ENCODE measurements at regions not wholly inside any gene's neighbourhood (a gene's known extent, or its start where the extent isn't known, plus 50 kb on each side); places are given as distances from the start of the nearest gene placed in this dataset.

DNA sequence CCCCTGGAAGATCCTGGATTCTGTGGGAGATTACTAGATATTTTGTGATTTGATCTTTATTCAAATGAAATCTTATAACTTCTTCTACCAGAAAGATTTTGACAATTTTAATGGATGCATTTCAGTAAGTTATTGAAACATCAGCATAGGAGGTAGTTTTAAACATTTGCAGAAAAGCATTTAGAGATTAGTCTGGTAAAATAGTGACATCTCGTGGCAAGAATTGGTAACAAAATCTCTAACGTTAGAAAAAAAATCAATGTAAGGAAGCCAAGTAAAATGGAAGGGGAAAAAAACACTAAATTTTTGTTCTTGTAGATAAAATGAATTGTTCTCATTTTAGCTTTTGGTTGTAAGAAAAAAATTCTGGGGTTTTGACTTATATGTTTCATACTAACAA lies 73.3 kb downstream of the TASL start:
- DNase-seq, result peak; percentile 2 to 45

DNA sequence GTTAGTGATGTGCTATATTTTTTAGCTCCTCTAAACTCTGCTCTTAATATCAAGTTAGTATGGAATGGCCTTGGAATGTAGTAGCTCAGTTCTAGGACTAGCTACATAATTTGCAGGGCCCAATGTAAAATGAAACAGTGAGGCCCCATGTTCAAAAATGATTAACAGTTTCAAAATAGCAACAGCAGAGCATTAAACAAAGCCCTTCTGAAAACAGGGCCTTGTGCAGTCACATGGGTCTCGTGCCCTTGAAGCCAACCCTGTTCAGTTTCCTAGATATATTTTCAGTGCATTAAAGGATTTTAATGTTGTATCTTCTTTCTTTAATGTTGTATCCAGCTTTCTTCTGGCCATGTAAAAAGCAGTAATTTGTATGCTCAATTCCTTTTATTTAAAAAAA lies 82.1 kb downstream of the TASL start:
- DNase-seq, result no peak

DNA sequence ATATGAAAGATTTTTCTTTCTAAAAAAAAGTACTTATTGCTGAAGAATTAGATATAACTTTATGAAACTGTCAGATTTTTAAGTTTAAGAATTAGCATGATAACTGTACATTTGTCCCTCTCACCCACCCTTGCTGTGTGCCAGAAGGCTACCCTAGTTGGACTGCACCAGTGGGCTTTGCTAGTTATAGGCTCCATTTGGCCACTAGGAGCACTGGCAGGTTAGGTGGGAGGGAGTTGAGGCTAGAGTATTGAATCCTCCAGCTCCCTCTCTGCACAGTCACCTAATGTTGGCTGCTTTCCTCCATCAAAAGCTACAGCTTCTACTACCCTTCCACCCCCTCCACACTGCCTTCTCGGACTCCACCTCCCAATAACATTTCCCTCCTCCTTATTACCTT lies 84.2 kb downstream of the TASL start:
- DNase-seq, result no peak

DNA sequence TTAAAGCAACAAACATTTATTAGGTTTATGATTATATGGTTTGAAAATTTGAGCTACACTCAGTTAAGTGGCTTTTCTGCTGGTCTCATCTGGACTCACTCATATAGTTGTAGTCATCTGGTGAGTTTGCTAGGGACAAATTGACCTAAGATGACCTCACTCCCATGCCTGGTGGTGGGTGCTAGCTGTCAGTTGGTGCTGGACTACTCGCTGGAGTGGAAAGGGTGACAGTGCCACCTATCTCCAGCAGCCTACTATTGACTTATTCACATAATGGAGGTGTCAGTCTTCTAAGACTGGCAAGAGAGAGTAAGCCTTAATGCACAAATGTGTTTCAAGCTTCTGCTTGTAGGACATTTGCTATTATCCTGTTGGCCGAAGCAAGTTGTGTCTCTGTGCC lies 88.2 kb downstream of the TASL start:
- DNase-seq, result no peak

DNA sequence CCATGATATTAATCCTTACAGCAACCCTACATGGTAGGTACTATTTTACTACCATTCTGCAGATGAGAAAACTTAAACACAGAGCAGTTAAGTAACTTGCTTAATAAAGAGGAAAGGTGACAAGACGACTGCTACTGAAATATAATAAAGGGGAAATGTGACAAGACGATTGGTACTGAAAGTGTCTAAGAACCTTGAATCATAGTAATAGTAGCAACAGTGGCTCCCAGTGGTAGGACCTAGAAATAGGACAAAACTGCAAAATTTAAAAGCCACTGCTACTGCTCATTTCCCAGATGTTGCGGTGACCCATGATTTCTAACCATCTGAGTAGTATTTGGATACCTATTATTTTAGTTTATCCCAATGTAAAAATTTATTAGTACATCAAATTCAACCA lies 89.5 kb downstream of the TASL start:
- no peak for DNase-seq

DNA sequence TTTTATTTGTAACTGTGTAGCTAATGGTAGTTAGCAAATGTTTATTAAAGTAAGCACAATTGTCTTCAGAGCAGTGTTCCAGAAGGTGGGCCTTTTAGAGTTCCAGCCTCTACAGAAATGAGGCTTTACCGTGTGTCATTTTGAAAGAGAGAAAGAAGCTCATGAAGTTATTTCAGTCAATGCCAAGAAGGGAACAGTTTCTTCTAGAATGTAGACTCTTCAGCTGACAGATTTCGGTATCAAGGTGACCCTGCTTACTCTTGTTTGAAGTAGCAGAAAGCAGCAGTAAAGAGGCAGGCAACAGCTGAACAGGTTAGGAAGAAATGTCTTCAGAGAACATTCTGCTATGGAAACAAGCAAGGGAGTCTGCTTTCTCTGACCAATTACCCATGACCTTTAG lies 93.6 kb downstream of the TASL start:
- no peak for DNase-seq

DNA sequence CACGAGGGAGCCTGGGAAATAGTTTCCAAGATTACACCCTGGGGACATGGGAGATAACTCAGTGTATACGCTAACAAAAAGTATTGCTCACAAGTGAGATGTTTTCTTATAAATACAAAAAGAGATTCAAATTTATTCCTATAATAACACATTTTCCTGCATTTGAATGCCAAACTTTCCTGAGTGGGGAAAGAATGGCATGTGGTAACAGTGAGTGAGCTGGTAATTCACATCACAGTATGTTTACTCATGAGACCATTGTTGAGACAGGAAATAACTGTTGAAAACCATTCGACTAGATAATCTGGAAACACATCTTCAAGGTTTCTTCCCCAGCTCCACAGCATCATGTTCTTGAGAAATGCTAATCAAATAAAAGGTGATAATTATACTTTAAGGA lies 109.1 kb downstream of the TASL start:
- no peak for DNase-seq

Measured in NCI-H187 (cell line).